ENCODE measurements at regions not wholly inside any gene's neighbourhood (a gene's known extent, or its start where the extent isn't known, plus 50 kb on each side); places are given as distances from the start of the nearest gene placed in this dataset.

DNA sequence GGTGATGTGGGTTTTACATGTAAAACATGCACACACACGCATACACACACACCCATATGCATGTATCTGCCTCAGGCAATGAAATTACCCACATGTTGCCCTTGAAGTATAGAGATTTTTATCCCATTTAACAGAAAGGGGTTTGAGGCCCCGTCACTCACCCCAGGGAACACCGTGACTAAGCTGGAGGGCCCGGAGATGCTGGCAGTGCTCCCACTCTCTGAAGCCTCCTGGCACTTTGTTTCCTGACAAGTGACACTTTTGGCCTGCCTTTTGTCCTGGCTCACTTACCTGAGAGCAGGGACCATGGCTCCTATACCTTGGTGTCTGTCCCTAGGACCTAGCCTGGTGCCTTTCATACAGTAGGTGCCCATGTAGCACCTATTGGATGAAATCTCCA, 50.0 kb upstream of the TNRC6C start:
- TF ChIP-seq POLR2AphosphoS5 (IDR thresholded peaks at IDR 0.05; ENCODE audit: low read depth, low read length) (no peak), FOXP2 (optimal IDR thresholded peaks at IDR 0.05; ENCODE audit: borderline replicate concordance, extremely low read depth, extremely low read length, insufficient read depth) (no peak), TAF1 (IDR thresholded peaks at IDR 0.05; ENCODE audit: borderline replicate concordance, insufficient read depth, low read length) (no peak), SIN3A (IDR thresholded peaks at IDR 0.05; ENCODE audit: borderline replicate concordance, insufficient read depth, low read length) (no peak)
- TF ChIP-seq, protein P1, sequence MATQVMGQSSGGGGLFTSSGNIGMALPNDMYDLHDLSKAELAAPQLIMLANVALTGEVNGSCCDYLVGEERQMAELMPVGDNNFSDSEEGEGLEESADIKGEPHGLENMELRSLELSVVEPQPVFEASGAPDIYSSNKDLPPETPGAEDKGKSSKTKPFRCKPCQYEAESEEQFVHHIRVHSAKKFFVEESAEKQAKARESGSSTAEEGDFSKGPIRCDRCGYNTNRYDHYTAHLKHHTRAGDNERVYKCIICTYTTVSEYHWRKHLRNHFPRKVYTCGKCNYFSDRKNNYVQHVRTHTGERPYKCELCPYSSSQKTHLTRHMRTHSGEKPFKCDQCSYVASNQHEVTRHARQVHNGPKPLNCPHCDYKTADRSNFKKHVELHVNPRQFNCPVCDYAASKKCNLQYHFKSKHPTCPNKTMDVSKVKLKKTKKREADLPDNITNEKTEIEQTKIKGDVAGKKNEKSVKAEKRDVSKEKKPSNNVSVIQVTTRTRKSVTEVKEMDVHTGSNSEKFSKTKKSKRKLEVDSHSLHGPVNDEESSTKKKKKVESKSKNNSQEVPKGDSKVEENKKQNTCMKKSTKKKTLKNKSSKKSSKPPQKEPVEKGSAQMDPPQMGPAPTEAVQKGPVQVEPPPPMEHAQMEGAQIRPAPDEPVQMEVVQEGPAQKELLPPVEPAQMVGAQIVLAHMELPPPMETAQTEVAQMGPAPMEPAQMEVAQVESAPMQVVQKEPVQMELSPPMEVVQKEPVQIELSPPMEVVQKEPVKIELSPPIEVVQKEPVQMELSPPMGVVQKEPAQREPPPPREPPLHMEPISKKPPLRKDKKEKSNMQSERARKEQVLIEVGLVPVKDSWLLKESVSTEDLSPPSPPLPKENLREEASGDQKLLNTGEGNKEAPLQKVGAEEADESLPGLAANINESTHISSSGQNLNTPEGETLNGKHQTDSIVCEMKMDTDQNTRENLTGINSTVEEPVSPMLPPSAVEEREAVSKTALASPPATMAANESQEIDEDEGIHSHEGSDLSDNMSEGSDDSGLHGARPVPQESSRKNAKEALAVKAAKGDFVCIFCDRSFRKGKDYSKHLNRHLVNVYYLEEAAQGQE (IDR thresholded peaks at IDR 0.05; ENCODE audit: insufficient read depth in 1 of 2, low read depth in 2 of 2, low read length in 2 of 2), result no peak

Data from PFSK-1 (cell line).